G401 (cell line): ENCODE measurements at regions not wholly inside any gene's neighbourhood (a gene's known extent, or its start where the extent isn't known, plus 50 kb on each side); places are given as distances from the start of the nearest gene placed in this dataset.

Experiments
- DNase-seq: peaks from one replicate; pipeline ENCODE4 v3.0.0-alpha.2; 2015; ENCODE audit warnings: low spot score
- in situ Hi-C: cut with HindIII; loops from 2 replicates; pipeline ENCODE4 v1.10.0; 2016; ENCODE audit warnings: low sequenced_read_pairs, mixed read lengths

DNA sequence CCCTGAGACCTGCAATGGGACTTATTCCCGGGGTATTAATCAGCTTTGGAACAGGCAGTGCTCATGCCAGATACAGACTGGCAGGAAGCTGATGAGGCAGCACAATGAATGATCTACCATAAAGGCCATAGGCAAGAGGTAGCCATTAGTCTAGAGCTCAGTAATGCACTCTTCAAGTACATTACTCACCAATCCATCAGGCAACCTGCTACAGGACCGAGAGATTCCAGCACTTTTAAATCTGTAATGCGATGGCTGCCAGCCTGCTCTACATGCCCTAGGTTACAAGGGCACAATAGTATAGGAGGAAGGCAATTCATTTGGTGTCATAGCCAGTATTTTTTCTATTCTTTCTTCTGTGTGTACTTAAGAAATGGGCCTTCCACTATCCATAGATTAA is 217.8 kb upstream of the PMFBP1 start:
- in situ Hi-C loops: no loop called here
- no peak for DNase-seq

DNA sequence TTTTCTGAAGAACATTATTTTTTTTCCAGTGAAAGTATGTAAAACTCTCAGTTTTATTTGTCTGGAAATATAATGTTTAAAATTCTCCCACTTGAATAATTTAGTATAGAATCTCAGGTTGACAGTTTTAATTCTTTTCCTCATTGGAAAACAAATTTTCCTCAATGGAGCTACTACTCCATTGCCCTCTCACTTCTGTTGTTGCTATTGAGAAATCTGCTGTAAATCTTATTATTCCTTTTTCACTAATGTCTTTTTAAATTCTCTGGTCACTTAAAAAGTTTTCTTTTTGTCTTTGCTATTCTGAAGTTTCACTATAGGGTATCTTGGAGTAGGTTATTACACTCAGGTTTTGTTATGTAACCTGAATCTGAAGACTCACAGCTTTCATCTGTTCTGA is 216.1 kb upstream of the PMFBP1 start:
- in situ Hi-C loops: no loop called here
- DNase-seq: no peak

DNA sequence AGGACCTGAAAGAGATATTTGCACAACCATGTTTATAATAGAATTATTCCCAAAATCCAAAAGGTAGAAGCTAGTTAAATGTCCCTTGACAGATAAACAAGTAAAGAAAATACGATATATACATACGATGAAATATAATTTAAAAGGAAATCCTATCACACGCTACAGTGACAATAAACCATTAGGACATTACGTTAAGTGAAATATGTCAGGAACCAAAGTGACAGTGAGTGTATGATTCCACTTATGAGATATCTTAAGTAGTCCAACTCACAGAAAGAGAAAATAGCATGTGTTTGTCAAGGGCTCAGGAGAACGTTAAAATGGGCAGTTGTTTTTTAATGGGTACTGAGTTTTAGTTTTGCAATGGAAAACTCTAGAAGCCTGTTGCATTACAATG is 212.7 kb upstream of the PMFBP1 start:
- no peak for DNase-seq
- in situ Hi-C loops: no loop called here

DNA sequence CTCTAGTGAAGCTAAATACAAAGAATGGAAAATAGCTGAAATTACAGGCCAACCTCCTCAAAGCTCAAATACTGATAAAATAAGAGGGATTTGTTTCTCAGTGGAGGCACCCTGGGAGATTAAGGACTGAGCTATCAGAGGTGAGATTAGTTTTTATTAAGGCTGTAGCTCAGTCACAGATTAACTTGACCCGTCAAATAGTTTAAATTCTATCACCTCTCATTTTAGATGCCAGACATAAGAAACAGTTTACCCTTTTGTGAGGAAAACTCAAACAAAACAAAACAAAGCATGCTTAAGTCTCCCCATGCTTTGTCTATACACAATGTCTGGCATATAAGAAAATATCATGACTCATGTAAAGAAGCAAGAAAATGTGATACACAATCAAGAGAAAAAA is 208.3 kb upstream of the PMFBP1 start:
- no peak for DNase-seq
- in situ Hi-C loops: no loop called here

DNA sequence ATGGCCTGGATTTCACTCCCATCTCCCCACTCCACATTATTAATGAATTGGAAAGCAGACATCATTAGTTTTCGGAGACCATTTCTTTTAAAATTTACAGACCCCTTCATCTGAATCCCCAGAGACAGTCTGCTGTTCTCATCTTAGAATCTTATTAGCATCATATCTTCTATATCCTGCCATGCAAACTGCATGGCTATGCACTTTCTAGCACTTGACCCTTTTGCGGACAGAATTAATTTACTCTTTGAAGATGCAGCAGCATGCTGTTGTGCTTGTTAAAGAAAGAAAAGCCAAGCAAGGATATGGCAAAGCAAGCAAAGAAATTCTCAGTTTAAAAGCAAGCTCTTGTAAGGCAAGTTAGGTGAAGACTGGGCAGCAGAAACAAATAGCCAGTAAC is 201.2 kb upstream of the PMFBP1 start:
- in situ Hi-C loops: no loop called here
- DNase-seq: no peak

DNA sequence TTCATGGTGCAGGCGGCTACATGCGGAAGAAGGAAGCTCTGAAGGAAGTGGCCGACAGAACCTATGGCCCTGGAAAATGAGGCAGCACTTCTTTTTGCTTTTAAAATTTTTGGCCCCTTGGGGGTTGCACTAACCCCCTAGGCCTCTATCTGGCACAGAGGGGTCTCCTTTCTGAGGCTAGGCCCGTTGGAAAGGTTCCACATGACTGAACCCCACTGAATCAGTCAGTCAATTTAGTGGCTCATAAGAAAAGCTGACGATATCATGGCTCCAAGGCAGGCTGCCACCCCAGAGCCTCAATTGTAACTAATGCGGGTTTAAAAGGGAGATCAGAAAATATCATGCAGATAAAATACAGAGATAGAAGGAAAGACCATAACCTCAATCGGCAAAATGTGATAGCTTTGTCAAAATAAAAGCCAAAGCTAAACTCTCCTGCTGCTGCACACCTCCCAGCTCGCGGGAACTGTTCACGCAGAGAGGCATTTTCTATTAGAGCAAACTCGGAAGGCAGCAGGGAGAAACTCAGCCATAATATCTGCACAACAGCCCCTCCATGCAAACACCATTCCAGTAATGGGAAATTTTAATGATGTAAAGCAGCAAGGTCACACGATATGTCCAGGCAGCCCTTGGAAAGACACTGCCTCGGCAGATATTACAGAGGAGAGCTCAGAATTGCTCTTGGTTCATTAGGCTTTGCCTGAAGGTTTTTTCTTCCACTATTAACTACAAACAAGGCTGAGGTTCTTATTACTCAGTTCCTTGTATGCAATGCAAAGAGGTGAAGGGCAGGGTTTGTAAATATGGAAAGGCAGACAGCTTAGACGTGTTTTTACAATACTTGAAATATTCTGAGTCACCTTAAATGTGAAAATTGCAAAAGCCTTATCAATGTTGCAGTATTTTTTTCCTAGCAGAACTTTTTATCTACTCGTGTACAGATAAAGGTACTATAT is 200.4 kb upstream of the PMFBP1 start:
- DNase-seq: no peak
- in situ Hi-C loops: no loop called here

DNA sequence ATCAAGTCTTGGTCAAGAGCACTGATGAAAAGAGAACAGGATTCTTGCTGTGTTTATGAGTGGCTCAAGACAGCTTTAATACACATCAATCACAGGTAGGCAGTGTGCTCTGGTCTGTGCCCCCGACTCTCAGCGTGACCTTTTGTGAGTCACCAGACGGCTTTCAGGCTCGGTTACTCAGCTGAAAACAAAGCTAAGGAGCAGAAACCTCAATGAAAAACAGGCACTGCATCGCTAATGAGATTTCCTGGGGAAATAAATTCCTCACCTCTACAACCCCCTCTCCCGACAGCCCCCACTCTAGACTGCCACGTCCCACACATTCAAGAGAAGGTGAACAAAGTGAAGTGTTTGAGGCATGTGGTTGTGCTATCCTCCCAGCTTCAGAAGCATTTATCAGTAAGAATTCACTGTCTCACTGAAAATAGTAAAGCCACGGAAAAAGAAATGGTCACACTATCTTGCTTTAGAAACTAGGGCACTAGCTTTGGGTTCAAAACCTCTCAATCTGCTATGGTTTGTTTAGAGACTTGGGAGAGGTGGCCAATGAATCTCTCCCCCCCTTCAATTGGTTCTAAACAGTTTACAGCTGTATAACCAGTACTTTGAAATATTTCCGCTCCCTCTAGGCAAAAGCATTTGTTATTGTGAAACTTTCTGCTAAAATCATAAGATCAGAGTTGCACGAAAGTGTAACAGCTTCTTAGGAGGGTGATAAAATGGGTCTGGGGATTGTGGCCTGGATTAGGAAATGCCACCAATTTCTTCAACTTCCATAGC is 199.5 kb upstream of the PMFBP1 start:
- DNase-seq: no peak
- in situ Hi-C loops: no loop called here

DNA sequence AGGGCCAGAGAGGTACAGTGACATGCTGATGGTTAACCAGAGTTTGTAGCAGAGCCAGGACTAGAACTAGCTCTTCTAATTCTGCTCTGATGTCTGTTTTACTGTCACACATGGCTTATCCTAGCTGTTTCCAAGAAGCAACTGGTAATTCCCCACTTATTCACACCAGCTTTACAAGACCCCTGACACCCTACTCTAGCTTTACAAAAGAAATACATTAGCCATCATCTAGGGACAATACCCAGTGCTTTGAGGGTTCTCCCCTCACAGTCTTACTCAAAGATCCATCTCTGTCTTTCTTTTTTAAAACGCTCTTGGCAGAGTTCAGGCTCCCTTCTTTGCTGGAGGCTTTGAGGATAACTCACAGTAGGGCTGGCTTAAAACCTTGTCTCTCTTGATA is 197.3 kb upstream of the PMFBP1 start:
- in situ Hi-C loops: no loop called here
- DNase-seq: no peak

DNA sequence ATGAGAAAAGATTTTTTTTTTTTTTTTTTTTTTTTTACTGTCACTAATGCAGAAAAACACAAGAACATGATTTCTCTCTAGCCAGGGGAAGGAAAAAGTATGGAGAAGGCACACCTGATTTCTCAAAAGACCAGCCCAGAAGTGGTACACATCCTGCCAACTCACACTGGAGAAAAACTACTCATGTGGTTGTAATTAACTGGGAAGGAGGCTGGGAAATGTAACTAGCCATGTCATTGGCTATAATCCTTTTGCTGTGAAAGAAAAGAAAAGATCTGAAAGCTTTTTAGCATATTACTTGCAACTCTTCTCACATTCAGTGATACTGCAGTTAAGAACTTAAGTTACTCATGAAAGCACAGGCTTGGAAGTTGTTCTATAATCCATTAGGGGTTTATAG is 195.9 kb upstream of the PMFBP1 start:
- no peak for DNase-seq
- in situ Hi-C loops: no loop called here

DNA sequence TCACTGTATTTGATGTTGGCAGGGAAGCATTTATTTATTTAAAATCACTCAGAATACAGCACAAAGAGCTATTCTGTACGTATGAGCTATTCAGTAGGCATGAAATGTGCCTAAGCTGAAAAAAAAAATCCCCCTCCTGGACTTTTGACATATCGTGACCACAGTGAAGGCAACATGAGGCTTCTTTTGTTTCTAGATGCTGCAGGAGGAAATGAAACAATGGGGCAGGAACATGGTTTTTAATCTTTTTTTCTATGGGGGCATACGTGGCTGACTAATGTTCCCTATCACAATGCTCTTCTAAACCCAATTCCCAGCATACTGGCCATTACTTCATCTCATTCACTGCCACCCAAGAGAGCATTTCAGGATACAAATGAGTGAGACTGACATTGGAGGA is 191.0 kb upstream of the PMFBP1 start:
- no peak for DNase-seq
- in situ Hi-C loops: no loop called here

DNA sequence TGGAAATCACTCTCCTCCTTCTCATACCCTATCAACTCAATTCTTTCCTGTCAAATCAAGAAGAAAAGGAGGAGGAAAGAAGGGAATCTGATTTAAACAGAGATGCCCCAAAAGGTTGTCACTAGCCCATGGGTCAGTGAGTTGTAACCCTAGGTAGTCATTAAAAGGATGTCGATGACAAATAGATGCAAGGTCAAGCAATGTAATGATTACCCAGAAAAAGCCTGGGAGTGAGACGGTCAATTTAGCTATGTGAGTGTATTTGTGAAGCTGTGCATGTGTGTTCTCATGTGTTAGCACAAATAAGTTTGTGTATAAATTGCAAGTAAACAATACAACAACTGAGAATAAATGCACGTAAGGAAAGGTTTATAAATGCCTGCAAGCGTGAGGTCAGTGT is 190.5 kb upstream of the PMFBP1 start:
- DNase-seq: no peak
- in situ Hi-C loops: no loop called here

DNA sequence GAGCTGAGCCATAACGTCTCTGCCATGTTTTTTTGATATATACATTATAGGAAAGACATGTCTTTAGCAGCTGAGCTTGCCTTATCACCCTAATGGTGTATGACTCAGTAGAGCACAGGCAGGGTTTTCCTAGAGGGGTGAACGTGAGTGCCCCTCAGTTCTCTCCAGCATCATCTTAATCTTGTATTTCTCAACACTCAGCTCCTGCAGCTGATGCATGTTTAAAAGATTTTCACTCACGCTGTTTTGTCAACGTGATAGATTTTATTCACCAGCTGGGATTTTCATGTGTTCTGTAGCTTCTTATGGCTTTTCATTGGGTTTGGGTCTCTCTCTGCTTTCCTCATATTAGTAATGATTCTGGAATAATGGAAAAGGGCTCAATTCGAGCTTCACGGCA is 186.0 kb upstream of the PMFBP1 start:
- in situ Hi-C loops: no loop called here
- no peak for DNase-seq

DNA sequence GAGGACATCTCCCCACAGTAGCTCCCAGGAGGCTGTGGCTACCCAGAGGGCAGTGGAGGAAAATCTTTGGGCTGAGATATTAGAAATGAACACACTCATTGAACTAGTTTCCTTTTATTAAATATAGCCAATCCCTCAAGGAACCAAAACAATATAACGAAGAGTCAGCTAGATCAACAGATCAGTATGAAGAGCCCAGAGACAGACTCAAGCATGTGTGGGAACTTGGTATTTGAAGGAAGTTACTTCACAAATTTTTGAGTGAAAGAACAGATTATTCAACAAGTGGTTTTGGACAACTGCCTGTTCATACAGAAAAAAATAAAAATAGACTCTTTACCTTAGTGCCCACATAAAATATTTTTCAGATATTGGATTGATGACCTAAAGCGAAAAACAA is 183.6 kb upstream of the PMFBP1 start:
- no peak for DNase-seq
- in situ Hi-C loops: no loop called here

DNA sequence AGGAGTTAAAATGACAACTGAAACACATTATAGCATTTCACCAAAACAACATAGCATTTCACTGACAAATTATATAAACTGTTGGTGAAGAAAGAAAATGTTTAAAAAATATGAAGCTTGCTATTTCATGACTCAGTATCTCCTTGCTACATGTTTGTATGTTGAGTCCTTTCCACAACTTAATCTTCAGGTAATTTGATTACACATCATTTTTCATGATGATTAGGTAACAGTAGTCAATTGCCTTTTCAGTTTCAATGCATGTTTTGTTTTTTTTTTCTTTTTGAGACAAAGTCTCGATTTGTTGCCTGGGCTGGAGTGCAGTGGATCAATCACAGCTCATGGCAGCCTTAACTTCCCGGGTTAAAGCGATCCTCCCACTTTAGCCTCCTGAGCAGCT is 177.8 kb upstream of the PMFBP1 start:
- in situ Hi-C loops: no loop called here

DNA sequence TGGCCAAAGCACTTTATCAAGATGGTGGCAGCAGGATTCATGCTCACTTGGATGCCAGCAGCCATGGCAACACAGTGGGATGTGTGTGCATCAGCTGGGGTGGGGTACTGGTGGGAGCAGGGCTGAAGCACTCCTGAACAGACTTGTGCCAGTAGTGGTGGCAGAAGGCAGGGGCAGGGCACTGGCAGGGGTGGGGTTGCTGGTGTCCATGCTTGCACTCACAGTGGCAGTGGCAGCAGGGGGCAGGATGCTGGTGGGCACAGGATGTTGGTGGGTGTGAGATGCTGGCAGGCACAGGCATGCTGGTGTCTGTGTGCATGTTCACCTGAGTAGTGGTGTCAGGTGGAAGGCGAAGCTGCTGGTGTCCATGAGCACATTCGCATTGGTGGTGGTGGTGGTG is 161.0 kb upstream of the PMFBP1 start:
- no peak for DNase-seq
- in situ Hi-C loops: no loop called here

More for the DNA sequence above, 177.8 kb upstream of the PMFBP1 start:
- no peak for DNase-seq

DNA sequence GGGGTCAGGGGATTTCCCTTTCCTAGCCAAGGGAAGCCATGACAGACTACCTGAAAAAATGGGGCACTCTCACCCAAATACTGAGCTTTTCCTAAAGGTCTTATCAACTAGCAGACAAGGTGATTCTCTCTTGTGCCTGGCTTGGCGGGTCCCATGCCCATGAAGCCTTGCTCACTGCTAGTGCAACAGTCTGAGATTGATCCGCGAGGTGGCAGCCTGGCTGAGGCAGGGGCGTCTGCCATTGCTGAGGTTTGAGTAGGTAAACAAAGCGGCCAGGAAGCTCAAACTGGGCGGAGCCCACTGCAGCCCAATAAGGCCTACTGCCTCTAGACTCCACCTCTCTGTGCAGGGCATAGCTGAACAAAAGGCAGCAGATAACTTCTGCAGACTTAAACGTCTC is 152.6 kb upstream of the PMFBP1 start:
- in situ Hi-C loops: no loop called here
- DNase-seq: no peak

DNA sequence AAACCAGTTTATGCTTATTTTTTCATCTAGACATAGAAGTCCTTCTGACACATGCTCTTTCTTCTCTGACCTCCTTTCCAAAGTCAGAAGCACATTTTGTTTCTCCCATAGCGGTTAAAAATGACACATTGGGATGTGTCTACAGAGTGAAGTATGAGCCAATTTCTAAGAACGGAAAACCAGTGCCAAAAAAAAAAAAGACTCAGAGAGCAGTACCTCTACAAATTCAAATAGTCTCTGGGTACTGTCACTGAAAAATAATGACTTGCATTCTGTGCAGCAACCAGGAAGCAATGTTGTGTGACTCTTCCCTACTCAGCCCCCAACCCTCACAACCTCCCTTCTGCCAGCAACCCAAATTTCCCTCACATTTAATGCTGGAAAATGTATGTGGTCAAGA is 145.5 kb upstream of the PMFBP1 start:
- in situ Hi-C loops: no loop called here

DNA sequence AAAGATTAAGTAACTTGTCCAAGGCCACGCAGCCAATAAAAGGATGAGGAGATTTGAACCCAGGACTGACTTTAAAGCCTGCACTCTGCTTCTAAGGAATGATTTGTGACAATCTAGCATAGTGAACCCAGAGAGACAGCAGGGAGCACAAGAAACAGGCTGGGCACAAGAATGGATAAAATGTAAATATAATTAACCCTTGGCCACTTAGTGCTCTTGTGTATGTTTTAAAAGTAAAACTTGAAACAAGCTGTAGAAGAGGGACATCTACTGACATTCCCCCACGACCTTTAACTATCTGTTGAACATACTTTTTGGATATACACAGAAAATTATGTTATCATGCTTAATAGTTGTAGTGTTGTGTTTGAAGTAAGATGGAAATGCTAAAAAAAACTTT is 141.9 kb upstream of the PMFBP1 start:
- no peak for DNase-seq
- in situ Hi-C loops: no loop called here

More for the DNA sequence above, 145.5 kb upstream of the PMFBP1 start:
- DNase-seq: peak; percentile 15

DNA sequence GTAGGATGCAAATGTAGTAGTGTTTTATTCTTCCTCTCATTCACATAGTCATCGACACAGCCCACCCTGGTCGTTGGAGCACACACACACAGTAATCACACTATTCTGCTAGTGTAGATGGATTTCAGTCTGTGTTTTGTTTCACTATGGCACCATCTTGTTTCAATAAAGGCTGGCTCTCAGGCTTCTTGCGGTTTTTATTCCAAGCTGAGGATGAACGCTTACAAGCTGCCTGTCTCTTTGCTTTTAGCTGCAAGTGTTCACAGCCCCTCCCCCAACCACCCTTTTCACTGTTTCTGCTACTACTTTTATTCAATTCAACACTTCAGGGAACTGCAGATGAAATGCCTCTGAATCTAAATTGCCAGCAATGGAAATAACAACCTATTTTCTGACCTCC is 140.9 kb upstream of the PMFBP1 start:
- in situ Hi-C loops: no loop called here

DNA sequence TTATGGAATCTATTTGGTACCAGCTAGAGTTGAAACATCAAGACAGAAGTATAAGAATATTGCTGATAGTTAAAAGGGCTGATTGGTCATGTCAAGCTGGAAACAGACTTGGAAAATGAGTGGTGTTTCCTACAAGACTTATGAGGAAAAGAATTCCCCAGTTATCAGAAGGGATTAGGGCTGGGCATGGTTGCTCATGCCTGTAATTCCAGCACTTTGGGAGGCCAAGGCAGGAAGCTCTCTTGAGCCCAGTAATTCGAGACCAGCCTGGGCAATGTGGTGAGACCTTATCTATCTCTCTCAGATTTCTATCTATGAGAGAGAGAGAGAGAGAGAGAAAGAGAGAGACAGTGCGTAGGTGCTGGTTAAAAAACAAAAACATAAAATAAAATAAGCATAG is 139.5 kb upstream of the PMFBP1 start:
- in situ Hi-C loops: no loop called here
- DNase-seq: no peak

More for the DNA sequence above, 140.9 kb upstream of the PMFBP1 start:
- DNase-seq: no peak

DNA sequence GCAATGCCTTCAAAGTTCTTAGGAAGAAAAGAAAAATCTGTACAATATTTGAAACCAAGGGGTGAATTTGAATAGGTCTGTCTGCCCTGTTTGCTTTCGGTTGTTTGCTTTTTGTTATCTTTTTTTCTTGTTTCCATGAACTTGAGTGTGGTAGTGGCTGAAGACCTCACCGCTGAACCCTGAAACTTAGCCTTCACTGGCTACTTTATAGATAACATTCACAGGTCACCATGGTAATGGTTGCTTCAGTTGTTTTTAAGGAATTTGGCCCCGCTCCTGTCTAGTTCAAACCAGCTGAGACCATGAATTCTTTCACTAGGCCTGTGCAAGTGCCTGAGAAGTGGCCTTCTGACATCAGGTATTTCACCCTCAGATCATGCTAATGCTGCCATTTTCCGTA is 137.0 kb upstream of the PMFBP1 start:
- no peak for DNase-seq
- in situ Hi-C loops: no loop called here
